HEK293T (cell line): ENCODE measurements at regions not wholly inside any gene's neighbourhood (a gene's known extent, or its start where the extent isn't known, plus 50 kb on each side); places are given as distances from the start of the nearest gene placed in this dataset.

Experiments
- ARNT ChIP-seq: fragments of 450-650 bp; IDR thresholded peaks from 2 replicates; pipeline ENCODE4 v1.6.1; 2017; ENCODE audit warnings: mild to moderate bottlenecking
- BHLHE40 ChIP-seq: fragments of 450-650 bp; IDR thresholded peaks from 2 replicates; pipeline ENCODE4 v1.6.1; 2016; ENCODE audit warnings: mild to moderate bottlenecking, moderate library complexity, borderline replicate concordance
- ELF4 ChIP-seq: fragments of 450-650 bp; IDR thresholded peaks from 2 replicates; pipeline ENCODE4 v1.6.1; 2017; ENCODE audit warnings: antibody characterized with exemption
- FOXA1 ChIP-seq: fragments of 450-650 bp; IDR thresholded peaks from 2 replicates; pipeline ENCODE4 v1.6.1; 2016; ENCODE audit warnings: mild to moderate bottlenecking
- FOXK2 ChIP-seq: fragments of 450-650 bp; IDR thresholded peaks from 2 replicates; pipeline ENCODE4 v1.6.1; 2016; ENCODE audit warnings: mild to moderate bottlenecking
- FOXM1 ChIP-seq: fragments of 450-650 bp; IDR thresholded peaks from 2 replicates; pipeline ENCODE4 v1.6.1; 2017; ENCODE audit warnings: mild to moderate bottlenecking, borderline replicate concordance
- NFRKB ChIP-seq: fragments of 450-650 bp; IDR thresholded peaks from 2 replicates; pipeline ENCODE4 v1.6.1; 2016; ENCODE audit warnings: mild to moderate bottlenecking, moderate library complexity
- SP1 ChIP-seq: fragments of 450-650 bp; IDR thresholded peaks from 2 replicates; pipeline ENCODE4 v1.6.1; 2017
- SUZ12 ChIP-seq: fragments of 450-650 bp; IDR thresholded peaks from 2 replicates; pipeline ENCODE4 v1.6.1; 2016; ENCODE audit warnings: mild to moderate bottlenecking
- TARDBP ChIP-seq: fragments of 450-650 bp; IDR thresholded peaks from 2 replicates; pipeline ENCODE4 v1.6.1; 2016
- ZNF384 ChIP-seq: fragments of 450-650 bp; IDR thresholded peaks from 2 replicates; pipeline ENCODE4 v1.6.1; 2016
- TF ChIP-seq, protein P1 (sequence below): fragments of 450-650 bp; IDR thresholded peaks from 2 replicates; pipeline ENCODE4 v1.6.1; 2016

DNA sequence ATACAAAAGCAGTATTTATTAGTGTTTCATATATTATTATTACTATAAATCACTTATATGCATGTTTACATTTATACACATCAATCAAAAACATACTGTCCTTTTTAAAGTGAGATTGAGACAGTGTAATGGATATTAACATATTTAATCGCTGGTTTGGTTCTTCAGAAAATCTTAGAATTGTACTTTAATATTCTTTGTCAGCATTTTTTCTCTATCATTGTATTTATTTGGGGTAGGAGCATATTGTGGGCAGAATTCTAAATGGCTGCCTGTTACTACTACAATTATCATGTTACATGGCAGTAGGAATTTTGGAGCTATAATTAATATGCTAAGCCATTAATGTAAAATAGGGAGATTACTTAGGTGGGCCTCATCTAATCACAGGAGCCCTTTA lies 722.6 kb downstream of the TLR4 start:
- TF ChIP-seq FOXK2 = no peak
- no peak for TF ChIP-seq ARNT
- no peak for TF ChIP-seq ELF4
- TF ChIP-seq, protein P1, sequence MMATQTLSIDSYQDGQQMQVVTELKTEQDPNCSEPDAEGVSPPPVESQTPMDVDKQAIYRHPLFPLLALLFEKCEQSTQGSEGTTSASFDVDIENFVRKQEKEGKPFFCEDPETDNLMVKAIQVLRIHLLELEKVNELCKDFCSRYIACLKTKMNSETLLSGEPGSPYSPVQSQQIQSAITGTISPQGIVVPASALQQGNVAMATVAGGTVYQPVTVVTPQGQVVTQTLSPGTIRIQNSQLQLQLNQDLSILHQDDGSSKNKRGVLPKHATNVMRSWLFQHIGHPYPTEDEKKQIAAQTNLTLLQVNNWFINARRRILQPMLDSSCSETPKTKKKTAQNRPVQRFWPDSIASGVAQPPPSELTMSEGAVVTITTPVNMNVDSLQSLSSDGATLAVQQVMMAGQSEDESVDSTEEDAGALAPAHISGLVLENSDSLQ = no peak
- TF ChIP-seq ZNF384 = no peak
- no peak for TF ChIP-seq NFRKB
- no peak for TF ChIP-seq SP1
- TF ChIP-seq SUZ12 = no peak
- TF ChIP-seq TARDBP = no peak
- TF ChIP-seq FOXM1 = no peak
- no peak for TF ChIP-seq FOXA1
- TF ChIP-seq BHLHE40 = no peak
